Caco-2 (cell line): ENCODE measurements at regions not wholly inside any gene's neighbourhood (a gene's known extent, or its start where the extent isn't known, plus 50 kb on each side); places are given as distances from the start of the nearest gene placed in this dataset.

Experiments used
- BruUV-seq: library from RNA; stranded (reverse); fragments of 400-500 nt; replicated peaks from 2 replicates; lab custom pipeline; 2021; lab: Mats Ljungman, UMichigan
- CTCF ChIA-PET: fragments of 300-600 bp; sonication (Branson Sonifier 250); formaldehyde crosslinking; loops from one replicate; lab custom pipeline; 2022; ENCODE audit warnings: antibody characterized with exemption; lab: Charles Lee
- POLR2A ChIA-PET: fragments of 300-600 bp; sonication (Branson Sonifier 250); formaldehyde crosslinking; loops from one replicate; lab custom pipeline; 2022; ENCODE audit warnings: antibody characterized with exemption; lab: Charles Lee
- DNase-seq, 2 experiments: peaks; one replicate each; pipeline versions ENCODE4 v3.0.0 to v3.0.0-alpha.2; 2020 to 2022
- H3K27me3 ChIP-seq: replicated peaks from 2 replicates; pipeline ENCODE4 v1.6.0; 2011; ENCODE audit warnings: low read length; ENCODE audit not compliant: control insufficient read depth, insufficient read depth
- H3K36me3 ChIP-seq: 2 replicates; pipeline ENCODE4 v1.5.1; 2011; ENCODE audit warnings: low read length; ENCODE audit not compliant: control insufficient read depth, insufficient read depth
- H3K4me1 ChIP-seq: fragments of 250-450 bp; sonication (Bioruptor Pico); 2 replicates; pipeline ENCODE4 v1.5.1; 2020; ENCODE audit warnings: mild to moderate bottlenecking
- H3K4me3 ChIP-seq: 2 replicates; pipeline ENCODE4 v1.5.1; 2011; ENCODE audit warnings: low read depth, mild to moderate bottlenecking, control low read depth, low read length
- H3K9me3 ChIP-seq: fragments of 250-450 bp; sonication (Bioruptor Pico); 2 replicates; pipeline ENCODE4 v1.5.1; 2020; ENCODE audit warnings: mild to moderate bottlenecking, moderate library complexity
- H3K27ac Mint-ChIP-seq: one replicate; pipeline ENCODE4 v1.8.0; 2022; ENCODE audit warnings: mixed read lengths; ENCODE audit not compliant: unreplicated experiment
- H3K27me3 Mint-ChIP-seq: one replicate; pipeline ENCODE4 v1.8.0; 2022; ENCODE audit warnings: mixed read lengths; ENCODE audit not compliant: insufficient read depth, unreplicated experiment
- H3K36me3 Mint-ChIP-seq: one replicate; pipeline ENCODE4 v1.8.0; 2022; ENCODE audit warnings: mild to moderate bottlenecking, mixed read lengths; ENCODE audit not compliant: insufficient read depth, unreplicated experiment
- H3K4me1 Mint-ChIP-seq: one replicate; pipeline ENCODE4 v1.8.0; 2022; ENCODE audit warnings: low read depth, mixed read lengths; ENCODE audit not compliant: unreplicated experiment
- H3K4me3 Mint-ChIP-seq: one replicate; pipeline ENCODE4 v1.8.0; 2022; ENCODE audit warnings: mild to moderate bottlenecking, moderate library complexity, mixed read lengths; ENCODE audit not compliant: unreplicated experiment
- H3K9me3 Mint-ChIP-seq: one replicate; pipeline ENCODE4 v1.8.0; 2022; ENCODE audit warnings: mixed read lengths; ENCODE audit not compliant: unreplicated experiment
- CTCF ChIP-seq, 2 experiments: fragments of 200-600 bp in 1 of 2; IDR thresholded peaks; 1 replicate in 1 of 2; 2 replicates in 1 of 2; pipeline versions ENCODE4 v1.5.1 to v1.8.0; 2011 to 2022; ENCODE audit warnings: antibody characterized with exemption in 1 of 2, control low read depth in 1 of 2, inconsistent platforms in 1 of 2, low read depth in 1 of 2, low read length in 1 of 2, mild to moderate bottlenecking in 1 of 2, moderate library complexity in 1 of 2; ENCODE audit not compliant: insufficient read depth in 1 of 2, severe bottlenecking in 1 of 2, unreplicated experiment in 1 of 2
- intact Hi-C: fragments of 100-400 bp; cut with micrococcal nuclease; formaldehyde crosslinking; loops from one replicate; pipeline ENCODE4 v1.10.0; 2022; ENCODE audit not compliant: unreplicated experiment

- Mint-ChIP-seq H3K9me3 (no peaks in the 10 kb centered on the region), H3K27me3 (peaks cover 16% of the 10 kb centered on the region), H3K4me3 (no peak overlapping the region), H3K4me1 (no peaks in the 10 kb centered on the region), H3K36me3 (no peaks in the 10 kb centered on the region), H3K27ac (no peak overlapping the region)
- H3K27me3 ChIP-seq, result no peaks in the 10 kb centered on the region
- H3K36me3 ChIP-seq, result no peaks in the 10 kb centered on the region
- ChIA-PET POLR2A (no interaction called here), CTCF (no interaction called here)
- intact Hi-C loops, result no loop called here
- no peaks in the 10 kb centered on the region for H3K9me3 ChIP-seq
- no TSS peak for BruUV-seq
- no peak for DNase-seq
- H3K4me1 ChIP-seq, result no peaks in the 10 kb centered on the region
- no peak overlapping the region for H3K4me3 ChIP-seq
- no peak for TF ChIP-seq CTCF (IDR thresholded peaks at IDR 0.05; ENCODE audit: insufficient read depth in 1 of 2, low read depth in 1 of 2, low read length in 1 of 2, severe bottlenecking in 1 of 2, unreplicated experiment in 1 of 2)
These were observed 132.3 kb upstream of the CRY1 start for GRCh38 chr12:107225635-107226034.

- Mint-ChIP-seq H3K9me3 (no peaks in the 10 kb centered on the region), H3K27me3 (peaks cover 16% of the 10 kb centered on the region), H3K27ac (no peak overlapping the region), H3K36me3 (no peaks in the 10 kb centered on the region), H3K4me3 (no peak overlapping the region), H3K4me1 (no peaks in the 10 kb centered on the region)
- H3K9me3 ChIP-seq, result no peaks in the 10 kb centered on the region
- ChIA-PET CTCF (no interaction called here), POLR2A (no interaction called here)
- H3K4me3 ChIP-seq, result no peak overlapping the region
- H3K4me1 ChIP-seq, result no peaks in the 10 kb centered on the region
- no TSS peak for BruUV-seq
- no peaks in the 10 kb centered on the region for H3K36me3 ChIP-seq
- TF ChIP-seq CTCF (IDR thresholded peaks at IDR 0.05; ENCODE audit: insufficient read depth in 1 of 2, low read depth in 1 of 2, low read length in 1 of 2, severe bottlenecking in 1 of 2, unreplicated experiment in 1 of 2), result no peak
- no peak for DNase-seq
- intact Hi-C loops, result no loop called here
- no peaks in the 10 kb centered on the region for H3K27me3 ChIP-seq
These were observed 132.8 kb upstream of the CRY1 start for GRCh38 chr12:107226126-107226525.

- DNase-seq, result no peak
- intact Hi-C loops, result no loop called here
- no TSS peak for BruUV-seq
- POLR2A ChIA-PET, result no interaction called here
- Histone ChIP-seq H3K27me3 (no peaks in the 10 kb centered on the region), H3K36me3 (no peaks in the 10 kb centered on the region), H3K4me1 (no peaks in the 10 kb centered on the region), H3K9me3 (no peaks in the 10 kb centered on the region), H3K4me3 (no peak overlapping the region)
- Mint-ChIP-seq H3K27ac (no peak overlapping the region), H3K9me3 (no peaks in the 10 kb centered on the region), H3K4me3 (no peak overlapping the region), H3K36me3 (no peaks in the 10 kb centered on the region), H3K27me3 (peaks cover 4% of the 10 kb centered on the region), H3K4me1 (no peaks in the 10 kb centered on the region)
- no peak for TF ChIP-seq CTCF (IDR thresholded peaks at IDR 0.05; ENCODE audit: insufficient read depth in 1 of 2, low read depth in 1 of 2, low read length in 1 of 2, severe bottlenecking in 1 of 2, unreplicated experiment in 1 of 2)
- CTCF ChIA-PET, result no interaction called here
These were observed 134.7 kb upstream of the CRY1 start for GRCh38 chr12:107228076-107228475.
